Gastrocnemius medialis (tissue), 4 donors: ENCODE measurements at regions not wholly inside any gene's neighbourhood (a gene's known extent, or its start where the extent isn't known, plus 50 kb on each side); places are given as distances from the start of the nearest gene placed in this dataset.

Experiments
- CTCF ChIP-seq, 5 experiments: fragments of 450-650 bp in 3 of 5; fragments of 200-600 bp in 2 of 5; sonication (generic) in 2 of 5; IDR thresholded peaks in 4 of 5; conservative IDR thresholded peaks in 1 of 5; 1 replicate in 4 of 5; 2 replicates in 1 of 5; pipeline ENCODE4 v1.5.1; 2016 to 2019; ENCODE audit warnings: antibody characterized with exemption in 5 of 5, mild to moderate bottlenecking in 3 of 5, moderate library complexity in 3 of 5
- POLR2A ChIP-seq, 2 donors: fragments of 450-650 bp; IDR thresholded peaks; one replicate each; pipeline ENCODE4 v1.6.1; 2017; ENCODE audit warnings: antibody characterized with exemption in 2 of 2, mild to moderate bottlenecking in 2 of 2, moderate library complexity in 2 of 2

- no peak for TF ChIP-seq POLR2A (IDR thresholded peaks at IDR 0.05)
- no peak for TF ChIP-seq CTCF (IDR thresholded peaks at IDR 0.05 in 4 of 5, conservative IDR thresholded peaks at IDR 0.05 in 1 of 5)
Measured at GRCh38 chr4:151603377-151603776, 157.4 kb downstream of the GATB start.
